ENCODE measurements at regions not wholly inside any gene's neighbourhood (a gene's known extent, or its start where the extent isn't known, plus 50 kb on each side); places are given as distances from the start of the nearest gene placed in this dataset.

DNA sequence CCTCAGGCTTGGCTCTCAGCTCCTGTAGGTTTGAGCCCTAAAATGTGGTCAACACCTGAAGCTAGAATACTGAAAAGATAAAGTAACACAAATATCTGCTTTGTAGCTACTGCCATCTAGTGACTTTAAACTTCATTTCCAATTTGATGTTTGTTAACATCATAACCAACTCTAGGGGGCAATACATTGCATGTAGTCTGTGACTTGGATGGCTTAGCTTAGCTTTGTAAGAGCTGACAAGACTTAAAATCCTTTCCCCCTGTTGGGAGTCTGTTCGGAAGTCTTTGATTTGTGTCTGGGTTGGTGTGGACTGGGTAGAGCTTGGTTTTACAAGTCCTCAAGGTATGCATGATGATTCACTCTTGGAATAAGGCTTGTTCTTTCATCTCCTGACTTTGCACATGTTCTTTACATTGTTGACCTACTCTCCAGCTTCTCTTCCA is 51.7 kb downstream of the SCN11A start:
- peak; percentile 26 to 37 for DNase-seq (ENCODE audit: low read depth in 2 of 2)

DNA sequence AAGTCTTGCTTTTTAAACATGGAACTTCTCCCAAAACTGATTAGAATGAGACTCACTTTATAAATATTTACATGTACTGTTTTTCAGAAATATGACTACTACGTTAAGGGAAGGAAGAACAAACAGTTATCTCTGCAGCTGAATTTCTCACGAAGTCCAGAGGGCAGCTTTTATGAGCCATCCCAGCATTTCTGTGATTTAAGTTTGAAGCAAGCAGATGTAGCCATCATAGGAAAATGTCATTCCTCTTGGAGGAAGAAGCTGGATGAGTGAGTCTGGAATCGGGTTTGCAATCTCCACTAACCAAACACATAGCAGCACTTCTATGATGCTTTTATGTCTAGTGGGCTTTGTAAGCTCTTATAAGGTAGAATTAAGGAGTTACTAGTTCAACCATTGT is 53.7 kb downstream of the SCN11A start:
- DNase-seq (ENCODE audit: low read depth in 2 of 2) = no peak

DNA sequence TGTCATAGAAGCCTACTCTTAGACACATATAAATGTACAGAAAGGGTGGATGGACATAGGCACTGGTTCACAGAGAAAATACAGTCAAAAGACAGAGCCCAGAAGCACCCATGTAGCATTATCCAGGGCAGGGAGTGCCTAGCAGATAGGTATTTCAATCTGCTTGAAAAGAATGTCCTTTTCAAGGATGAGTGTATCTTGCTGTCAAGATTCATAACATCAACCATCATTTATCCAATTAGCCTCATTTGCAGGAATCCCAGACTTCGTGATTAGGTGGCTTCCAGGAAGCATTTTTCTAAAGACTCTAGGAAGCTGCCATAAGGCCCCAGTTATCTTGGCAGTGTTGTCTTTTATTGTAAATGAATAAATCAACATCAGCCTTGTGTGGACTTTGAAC is 55.6 kb downstream of the SCN11A start:
- DNase-seq (ENCODE audit: low read depth in 2 of 2) = no peak

DNA sequence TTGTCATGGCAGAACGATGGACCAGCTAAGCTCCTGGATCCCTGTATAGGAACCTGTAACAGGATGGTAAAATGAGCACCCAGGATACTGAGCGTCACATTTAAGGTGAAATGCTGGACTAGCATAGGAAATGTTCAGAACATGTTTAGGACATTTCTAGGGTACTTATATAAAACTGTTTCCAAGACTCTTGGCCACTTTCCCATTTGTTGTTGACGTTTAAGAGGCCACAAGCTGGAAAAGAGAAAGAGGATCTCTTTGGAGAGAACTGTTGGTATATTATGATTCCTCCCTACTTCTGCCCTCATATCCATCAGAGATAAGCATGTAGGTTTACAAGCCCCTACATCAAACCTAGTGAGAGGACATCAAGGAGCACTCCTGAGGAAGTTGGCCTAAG is 57.5 kb downstream of the SCN11A start:
- no peak for DNase-seq (ENCODE audit: low read depth in 2 of 2)

DNA sequence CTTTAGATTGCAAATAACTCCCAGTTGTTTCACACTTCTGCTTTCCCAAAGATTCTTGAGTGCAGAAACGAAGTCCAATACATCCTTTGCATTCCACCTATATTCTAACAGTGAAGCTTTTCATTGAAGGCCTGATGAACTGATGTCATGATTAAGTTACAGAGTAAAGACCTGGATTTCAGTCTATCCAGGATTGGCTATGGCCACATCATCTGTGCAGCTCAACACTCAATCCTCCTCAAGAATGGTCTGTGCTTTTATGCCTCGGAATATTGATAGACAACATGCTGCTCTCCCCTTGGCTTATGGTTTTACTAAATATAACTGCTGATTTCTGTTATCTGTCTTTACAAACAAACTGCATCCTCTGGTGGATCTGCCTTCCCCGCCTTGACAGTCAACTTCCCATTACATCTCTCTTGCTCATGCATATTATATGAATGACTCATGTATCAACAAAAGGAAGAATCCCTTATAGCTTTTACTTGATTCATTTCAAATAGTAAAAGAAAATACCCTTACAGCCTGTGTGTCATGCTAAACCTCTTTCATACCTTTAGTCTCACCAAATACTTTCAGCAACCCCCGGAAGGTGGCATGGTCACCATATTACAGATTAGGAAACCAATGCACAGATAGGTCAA is 59.5 kb downstream of the SCN11A start:
- peak; percentile 44 to 55 for DNase-seq (ENCODE audit: low read depth in 2 of 2)

DNA sequence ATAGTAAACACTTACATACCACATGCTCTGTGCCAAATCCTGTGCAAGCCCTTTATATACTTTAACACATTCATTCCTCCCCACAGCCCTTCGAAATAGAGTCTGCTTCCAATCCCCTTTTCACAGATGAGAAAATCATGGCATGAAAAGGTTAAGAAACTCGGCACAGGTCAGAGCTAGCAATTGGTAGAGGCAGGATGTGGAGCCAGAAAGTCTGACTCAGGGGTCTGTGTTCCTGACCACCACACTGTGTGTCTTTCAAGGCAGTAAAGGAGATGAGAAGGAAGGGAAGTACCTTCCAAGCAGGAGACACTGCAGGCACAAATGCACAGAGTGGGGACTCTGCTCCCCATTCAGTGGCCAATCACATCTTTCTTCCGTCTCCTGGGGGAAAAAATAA is 61.1 kb downstream of the SCN11A start:
- DNase-seq (ENCODE audit: low read depth in 2 of 2) = no peak

DNA sequence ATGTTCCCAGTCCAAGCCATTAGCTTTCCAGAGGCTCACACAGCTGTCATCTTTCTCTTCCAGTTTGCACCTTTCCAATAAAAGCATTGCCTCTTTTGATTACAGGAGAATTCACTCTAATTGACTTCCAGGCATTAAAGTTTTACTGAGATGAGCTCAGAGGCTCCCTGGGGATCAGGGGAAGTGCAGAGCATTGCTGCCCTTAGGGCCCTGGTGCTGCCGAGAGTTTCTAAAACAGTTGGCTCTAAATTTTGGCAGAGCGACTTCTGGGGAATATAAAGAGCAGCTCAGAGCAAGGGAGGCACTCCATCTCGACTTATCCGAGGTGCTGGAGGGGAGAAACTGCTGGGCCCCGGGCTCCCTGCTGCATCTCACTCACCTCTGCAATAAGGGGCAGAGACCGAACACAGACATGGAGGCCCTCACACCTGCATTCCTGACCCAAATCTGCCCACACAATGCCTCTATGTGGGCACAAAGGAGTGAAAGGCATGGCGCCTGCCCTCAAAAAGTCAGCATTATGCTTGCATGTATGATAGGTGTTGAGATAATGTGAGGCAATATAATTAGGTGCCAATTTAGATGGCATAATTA is 61.7 kb downstream of the SCN11A start:
- DNase-seq (ENCODE audit: low read depth in 2 of 2) = no peak

DNA sequence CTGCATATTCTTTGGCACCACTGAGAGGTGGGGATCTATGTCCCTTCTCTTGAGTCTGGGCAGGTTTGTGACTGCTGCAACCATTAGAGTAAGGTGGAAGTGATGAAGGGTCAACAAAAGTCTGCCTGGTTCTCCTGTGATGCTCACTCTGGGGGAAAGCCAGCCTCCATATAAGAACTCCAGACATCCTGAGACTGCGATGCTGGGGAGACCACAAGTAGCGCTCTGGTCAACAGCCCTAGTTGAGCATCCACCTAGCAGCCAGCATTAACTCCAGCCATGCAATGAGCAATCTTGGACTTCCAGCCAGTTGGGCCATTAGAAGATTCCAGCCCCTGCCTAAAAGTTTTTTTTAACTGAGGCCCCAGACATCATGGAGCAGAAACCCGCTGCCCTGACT is 62.8 kb downstream of the SCN11A start:
- no peak for DNase-seq (ENCODE audit: low read depth in 2 of 2)

DNA sequence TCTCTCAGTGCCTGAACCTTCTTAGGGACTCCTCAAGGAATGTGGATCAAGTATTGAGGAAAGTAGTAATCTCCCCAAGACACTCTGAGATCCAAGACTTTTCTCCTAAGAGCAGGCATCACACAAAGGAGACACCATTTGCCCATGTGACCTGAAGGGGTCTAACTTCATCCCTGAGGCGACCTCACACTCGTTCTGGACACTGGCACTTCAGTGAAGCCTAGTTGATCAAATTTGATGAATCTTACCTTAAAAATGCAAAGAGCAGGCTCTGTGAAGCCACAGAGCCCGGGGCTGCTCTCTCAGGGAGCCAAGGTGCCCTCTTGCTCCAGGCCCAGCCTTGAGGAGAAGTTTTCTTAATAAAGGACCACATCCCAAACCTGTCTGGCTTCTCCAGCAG is 64.3 kb downstream of the SCN11A start:
- DNase-seq (ENCODE audit: low read depth in 2 of 2) = no peak

DNA sequence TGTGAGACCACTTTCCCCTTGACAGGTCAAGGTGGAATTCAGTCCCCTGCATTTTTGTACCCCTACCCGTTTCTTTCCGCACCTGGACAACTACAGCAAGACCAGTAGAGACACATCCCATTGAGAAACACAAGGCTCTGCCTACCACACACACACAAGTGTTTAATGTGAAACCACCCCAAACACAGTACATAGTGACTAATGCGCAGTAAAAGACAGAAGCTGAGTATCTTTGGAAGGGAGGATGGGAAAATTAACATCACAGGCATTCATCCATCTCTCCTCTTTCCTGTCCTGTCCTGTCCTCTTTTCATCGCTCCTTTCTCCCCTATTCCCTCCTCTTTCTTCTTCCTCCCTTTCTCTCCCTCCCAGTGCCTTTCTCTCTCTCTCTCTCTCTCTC is 64.8 kb downstream of the SCN11A start:
- DNase-seq (ENCODE audit: low read depth in 2 of 2) = no peak

DNA sequence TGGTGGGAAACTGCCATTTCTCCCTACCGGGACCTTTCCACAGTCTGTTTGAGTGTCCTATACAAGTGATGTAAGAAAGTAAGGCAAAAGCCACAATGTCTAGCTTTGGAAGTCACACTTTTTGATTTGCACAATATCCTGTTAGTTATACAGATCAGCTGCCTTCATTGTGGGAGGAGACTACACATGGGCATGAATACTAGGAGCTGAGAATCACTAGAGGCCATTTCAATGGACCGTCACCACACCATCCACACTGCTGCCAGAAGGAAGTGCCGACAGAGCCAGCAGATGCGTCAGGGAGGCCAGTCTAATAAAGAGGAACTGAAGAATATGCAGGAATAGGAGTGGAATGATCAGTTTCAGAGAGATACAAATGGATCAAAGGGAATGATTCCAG is 65.8 kb downstream of the SCN11A start:
- DNase-seq (ENCODE audit: low read depth in 2 of 2) = no peak

DNA sequence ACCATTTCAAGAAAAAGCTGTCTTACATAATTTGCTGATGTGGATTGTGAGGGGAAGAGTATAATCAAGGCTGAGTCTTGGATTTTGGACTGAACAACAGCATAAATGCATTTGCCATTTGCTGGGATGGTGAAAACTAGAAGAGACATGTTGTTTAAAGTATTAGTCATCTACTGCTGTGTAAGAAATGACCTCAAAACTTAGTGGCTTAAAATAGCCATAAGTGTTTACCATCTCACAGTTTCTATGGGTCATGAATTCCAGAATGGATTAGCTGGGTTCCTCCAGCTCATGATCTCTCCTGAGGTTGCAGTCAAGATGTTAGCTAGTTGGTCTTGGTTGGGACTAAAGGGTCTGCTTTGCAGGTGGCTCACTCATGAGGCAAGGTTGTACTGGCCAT is 66.2 kb downstream of the SCN11A start:
- DNase-seq (ENCODE audit: low read depth in 2 of 2) = no peak

DNA sequence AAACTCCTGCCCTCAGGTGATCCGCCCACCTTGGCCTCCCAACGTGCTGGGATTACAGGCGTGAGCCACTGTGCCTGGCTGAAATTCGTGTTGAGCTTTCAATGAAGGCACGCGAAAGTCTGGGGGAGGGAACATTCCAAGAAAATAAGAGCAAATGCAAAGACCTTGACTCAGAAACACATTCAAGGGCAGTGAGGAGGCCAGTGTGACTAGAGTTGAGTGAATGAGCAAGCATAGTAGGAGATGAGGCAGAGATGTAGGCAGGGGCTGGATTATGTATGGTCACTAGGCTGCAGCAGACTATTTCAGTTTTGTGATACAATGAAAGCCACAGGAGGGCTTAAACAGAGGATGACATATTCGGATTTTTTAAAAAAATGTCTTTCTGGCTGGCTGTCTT is 67.0 kb downstream of the SCN11A start:
- DNase-seq (ENCODE audit: low read depth in 2 of 2) = no peak

DNA sequence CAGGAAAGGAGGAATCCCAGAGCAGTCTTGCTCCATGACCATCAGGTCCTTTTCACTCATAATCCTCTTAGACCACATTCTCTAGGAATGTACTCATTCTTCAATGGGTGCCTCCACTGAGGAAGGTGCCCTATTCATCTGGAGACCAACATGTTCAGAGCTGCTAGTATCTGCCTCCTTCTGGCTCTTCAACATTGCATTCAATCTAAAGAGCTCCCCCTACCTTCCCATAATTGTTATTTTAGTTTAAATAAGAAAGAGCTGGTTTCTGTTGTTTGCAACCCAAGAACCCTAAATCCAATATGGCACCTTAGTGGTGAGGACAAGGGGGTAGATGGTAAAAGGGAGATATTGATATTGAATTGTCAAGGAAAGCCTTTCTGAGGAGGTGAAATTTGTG is 67.6 kb downstream of the SCN11A start:
- no peak for DNase-seq (ENCODE audit: low read depth in 2 of 2)

DNA sequence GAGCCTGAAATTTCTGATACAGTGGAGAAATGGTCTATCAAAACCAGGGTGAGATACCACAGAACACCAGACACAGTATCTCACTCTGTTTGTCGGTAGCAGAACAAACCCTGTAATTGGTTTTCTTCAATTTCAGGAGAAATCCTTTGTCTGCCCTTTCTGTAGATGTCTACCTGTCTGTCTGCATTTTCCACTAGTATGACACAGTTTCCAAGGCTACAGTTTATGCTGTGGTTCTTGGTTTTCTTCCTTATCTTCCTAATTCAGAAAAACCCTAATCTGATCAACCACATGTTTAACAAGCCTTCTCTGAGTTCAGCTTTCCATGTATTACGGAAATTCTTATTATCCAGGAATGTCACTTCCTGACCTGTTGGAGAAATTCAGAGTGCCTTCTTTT is 70.8 kb downstream of the SCN11A start:
- no peak for DNase-seq (ENCODE audit: low read depth in 2 of 2)

DNA sequence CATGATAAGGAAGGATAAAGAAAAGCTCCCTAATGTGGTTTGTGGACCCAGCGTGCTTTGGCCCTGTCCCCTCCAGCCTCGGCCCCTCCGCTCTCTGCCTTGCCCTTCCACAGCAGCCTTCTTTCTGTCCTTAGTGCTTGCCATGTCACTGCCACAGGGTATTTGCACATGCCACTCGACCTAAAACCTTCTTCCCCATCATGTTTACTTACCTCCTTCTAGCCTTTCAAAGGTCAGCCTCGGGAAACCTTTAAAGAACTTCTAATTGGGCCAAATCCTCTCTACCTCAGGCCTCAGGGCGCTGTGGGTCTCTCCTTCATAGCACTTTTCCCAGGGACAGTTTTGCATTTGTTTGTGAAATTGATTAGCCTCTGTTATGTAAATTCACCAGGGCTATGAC is 73.0 kb downstream of the SCN11A start:
- DNase-seq (ENCODE audit: low read depth in 2 of 2) = no peak

DNA sequence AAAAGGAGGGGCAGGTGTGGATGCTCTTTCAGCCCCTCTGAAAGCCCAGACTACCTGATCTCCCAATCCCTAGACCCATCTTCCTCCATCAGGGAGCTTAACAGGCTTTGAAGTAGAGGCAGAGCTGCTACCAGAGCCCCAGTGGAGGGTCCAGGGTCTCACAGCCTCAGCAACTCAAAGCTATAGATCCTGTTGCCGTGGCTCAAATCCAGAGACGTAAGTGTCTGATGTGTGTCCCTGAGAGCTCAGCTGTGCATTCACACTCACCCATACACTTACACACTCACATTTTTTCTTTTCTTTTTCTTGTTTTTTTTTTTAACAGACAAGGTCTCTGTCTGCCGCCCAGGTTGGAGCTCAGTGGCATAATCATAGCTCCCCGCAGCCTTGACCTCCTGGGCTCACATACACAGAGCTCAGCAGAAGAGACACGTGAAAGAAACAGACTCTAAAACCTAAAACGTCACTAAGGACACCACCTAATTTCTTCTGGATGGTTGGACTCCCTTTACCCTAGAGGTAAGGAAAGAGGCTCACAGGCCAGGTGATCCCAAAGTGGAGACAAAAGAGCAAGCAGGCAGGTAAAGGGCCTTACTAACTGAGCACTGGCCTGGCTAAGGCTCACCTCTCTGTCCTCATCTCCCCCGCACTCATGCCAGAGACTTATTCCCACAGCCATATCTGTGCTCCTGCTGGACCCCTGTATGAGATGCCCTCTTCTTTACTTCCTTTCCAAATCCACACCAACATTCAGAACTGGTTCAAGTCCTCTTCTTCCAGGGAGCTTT is 80.7 kb downstream of the SCN11A start:
- DNase-seq (ENCODE audit: low read depth in 2 of 2) = no peak

DNA sequence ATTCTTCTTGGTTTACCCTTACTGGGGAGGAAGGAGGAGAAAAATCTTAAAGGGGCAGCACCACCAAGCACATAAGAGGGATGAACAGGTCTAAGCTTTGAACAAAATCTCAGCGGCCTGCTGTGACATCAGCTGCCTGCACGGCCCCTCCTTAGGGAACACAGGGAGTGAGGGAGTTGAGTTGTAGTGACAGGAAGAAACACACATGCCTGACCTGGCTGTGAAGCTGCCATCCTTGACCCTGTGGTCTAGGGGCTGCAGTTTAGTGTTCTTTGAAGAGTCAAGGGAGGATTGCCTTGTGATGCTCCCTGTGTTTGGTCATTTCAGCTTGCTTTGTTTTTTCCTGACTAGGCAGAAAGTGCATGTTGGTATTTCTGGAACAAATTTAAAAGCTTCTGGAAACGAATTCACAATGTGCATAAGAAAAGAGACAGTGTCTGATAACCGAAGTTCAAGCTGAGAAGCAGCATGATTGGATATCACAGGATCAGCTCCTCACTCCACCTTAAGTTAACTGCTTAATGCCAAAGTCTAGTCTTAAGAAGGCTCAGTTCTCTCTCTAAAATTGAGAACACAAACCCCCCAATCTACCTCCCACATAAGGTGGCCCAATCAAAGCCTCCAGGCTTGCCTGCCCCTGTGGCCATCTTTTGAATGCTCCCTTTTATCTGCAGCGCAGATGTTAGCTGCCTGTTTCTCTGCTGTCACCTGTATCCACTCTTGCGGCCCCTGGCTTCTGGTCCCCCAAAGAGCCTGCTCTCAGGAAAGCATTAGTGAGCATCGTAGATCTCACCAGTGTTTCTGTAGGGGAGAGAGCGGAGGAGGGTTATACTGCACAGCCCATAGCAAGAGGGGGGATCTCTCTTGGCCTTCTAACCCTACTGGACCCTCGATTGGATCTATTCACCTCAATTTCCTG is 82.2 kb downstream of the SCN11A start:
- DNase-seq (ENCODE audit: low read depth in 2 of 2) = no peak

DNA sequence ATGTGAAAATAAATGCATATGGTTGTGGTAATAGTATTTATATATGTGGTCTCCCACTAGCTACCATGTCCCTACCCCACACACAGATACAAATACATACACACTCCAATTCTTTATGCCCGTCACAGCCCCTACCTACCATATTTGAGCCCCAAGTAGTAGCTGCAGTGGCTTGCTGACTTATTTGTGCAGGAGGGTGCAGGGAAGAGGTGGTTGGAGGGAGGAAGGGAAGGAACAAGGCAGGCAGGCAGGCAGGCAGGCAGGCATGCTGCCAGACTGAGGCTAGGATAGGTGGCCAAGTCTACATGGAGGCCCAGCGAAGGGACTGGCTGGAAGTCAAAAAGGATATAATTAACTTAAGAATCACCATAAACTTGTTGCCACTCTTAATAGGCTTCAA is 82.9 kb downstream of the SCN11A start:
- DNase-seq (ENCODE audit: low read depth in 2 of 2) = no peak

DNA sequence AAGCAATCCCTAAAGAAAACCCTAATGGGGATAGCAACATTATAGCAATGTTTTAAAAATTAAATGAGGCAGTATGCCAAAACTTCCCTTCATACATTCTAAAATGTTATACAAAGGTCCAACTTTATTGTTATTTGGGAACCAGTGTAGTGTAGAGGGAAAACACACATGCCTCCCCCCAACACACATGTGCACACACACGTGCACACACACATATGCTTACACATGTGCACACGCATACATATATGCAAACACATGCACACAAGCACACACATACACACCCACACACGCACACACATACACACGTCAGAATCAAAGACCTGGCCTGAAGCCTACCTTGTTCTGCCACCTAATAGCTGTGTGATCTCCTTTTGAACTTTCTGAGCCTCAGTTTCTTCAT is 83.3 kb downstream of the SCN11A start:
- no peak for DNase-seq (ENCODE audit: low read depth in 2 of 2)

DNA sequence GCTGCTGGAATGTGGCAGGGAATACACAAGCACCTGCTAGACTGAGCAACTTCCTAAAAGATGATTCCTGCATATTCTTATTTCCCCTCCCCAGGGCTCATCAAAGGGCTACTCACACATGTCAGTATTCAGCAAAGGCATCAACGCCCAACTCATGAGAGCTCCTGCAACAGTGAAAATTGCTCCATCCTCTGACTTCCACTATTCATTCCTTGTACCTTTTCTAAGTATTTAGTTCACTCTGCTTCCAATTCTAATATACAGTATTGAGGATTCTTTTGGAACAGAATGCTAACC is 84.1 kb downstream of the SCN11A start:
- no peak for DNase-seq (ENCODE audit: low read depth in 2 of 2)
